HG02885 (cell line): ENCODE measurements at regions not wholly inside any gene's neighbourhood (a gene's known extent, or its start where the extent isn't known, plus 50 kb on each side); places are given as distances from the start of the nearest gene placed in this dataset.
"Not testable (repeated sequence)": the region's sequence is repeated elsewhere in the genome, so short reads cannot be mapped to it uniquely, and the experiment has no call there.

ENCODE experiments used
- ATAC-seq: cut with Tn5 transposase; IDR thresholded peaks from one replicate; pipeline ENCODE4 v1.9.1; 2021; ENCODE audit warnings: mild to moderate bottlenecking; ENCODE audit not compliant: unreplicated experiment, poor library complexity

DNA sequence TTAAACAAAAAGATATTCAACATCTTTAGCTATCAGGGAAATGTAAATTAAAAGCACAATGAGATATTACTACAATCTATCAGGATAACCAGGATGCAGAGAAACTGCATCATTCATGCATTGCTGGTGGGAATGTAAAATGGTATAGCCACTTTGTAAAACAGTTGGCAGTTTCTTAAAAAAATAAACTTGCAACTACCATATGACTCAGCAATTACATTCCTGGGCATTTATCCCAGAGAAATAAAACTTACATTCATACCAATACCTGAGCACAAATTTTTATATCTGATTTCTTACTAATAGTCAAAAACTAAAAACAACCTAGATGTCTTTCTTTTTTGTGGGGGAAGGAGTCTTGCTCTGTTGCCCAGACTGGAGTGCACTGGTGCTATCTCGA, 190.3 kb upstream of the TAB2 start:
- no peak for ATAC-seq

DNA sequence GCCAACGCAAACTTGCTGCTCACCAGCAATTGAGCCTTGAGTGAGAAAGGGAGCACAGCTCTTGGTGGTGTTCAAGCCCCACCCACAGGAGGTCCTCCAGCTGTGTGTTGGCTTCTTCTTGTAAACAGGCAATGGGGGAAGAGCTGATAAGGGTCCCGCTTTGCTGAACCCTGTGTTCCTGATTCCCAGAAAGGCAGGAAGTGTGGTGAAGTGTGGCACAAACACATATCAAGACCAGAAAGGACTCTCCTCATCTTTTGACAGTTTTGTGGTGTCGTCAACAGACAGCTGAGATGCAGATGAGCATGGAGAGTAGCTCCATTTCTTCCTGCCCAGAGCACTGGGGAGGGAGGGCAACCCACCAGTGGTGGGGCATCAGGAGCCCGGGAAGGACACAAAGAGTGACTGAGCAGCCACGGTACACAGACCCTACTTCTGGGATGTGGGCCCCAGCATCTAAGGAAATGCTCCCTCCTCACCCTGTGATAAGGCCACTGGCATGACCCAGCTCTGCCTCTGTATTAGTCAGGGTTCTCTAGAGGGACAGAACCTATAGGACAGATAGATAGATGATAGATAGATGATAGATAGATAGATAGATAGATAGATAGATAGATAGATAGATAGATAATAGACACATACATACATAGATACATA, 188.9 kb upstream of the TAB2 start:
- ATAC-seq: no peak

DNA sequence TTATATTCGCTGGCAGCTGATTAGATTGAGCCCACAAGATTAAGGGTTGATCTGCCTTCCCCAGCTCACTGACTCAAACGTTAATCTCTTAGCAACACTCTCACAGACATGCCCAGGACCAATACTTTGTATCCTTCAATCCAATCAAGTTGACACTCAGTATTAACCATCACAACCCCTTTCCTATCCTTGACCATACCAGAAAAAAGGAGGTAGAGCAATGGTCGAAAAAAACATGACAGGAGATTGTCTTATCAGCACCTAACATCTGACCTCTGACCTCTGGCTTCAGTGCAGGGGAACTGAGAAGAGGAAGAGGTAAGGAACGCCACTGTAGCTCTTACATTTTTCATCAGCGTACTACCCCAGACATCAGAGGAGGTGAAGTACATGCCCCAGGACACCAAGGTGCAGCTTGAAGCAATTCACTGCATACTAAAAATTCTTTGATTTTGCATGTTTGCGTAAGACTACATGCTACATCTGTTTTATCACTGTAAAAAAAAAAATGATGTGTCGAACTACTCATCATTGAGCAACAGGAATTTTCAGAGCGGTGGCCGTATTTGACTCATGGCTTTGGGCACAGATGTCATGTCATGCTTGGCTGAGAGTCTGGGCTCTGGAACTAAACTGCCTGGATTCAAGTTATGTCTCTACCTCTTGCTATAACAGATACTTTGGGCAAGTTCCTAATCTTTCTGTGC, 188.0 kb upstream of the TAB2 start:
- peak; percentile 38 for ATAC-seq

DNA sequence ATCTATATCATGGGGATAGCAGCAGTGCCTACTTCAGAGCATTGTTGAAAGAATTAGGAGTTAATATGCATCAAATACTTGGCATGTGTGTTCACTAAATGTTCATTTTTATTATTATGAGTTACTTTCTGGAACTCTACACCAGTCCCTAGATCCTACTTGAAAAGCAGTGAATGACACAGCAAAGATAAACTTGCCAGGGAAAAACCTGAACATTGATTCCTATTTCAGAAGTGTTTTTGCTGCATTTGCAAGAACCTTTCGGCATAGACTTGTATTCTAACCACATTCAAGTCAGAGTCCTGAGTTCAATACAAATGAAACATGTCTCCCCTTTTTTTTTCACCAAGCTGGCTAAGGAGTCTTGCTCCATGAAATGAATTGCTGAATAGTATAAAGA, 187.4 kb upstream of the TAB2 start:
- no peak for ATAC-seq

DNA sequence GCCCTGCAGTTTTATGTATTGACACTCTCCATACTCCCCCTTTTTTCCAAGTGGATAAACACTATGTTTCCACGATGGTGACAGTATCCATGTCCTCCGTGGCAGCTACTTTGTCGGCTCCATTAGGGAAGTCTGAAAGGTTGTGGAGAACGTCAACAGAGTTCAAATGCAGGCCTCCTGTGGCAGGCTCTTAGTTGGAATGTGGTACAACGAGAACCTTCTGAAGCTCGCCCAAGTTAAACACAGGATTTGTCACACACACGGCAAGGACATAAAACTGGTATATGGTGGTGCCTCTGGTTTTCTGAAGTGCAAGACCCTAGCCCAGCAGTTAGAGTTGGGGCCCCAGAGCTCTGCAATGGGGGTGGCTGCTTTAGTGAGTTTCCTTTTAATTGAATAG, 187.0 kb upstream of the TAB2 start:
- ATAC-seq: no peak

DNA sequence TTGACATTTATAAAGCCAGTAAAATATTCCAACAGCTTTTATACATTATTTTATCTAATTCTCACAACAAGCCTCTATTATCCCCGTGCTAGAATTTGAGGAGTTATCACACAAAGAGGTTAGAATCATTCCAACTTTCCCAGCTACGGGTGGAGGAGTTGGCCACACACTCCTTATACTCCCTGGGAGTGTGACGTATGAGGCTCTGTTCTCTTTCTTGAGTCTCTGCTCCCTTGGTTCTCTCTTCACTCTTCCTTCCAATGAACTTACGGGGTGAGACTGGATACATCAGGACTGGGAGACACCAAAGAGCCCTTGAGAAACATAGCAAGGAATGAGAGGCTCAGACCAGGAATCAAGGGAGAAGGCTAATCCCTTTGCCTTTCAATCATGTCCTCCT, 185.6 kb upstream of the TAB2 start:
- ATAC-seq: no peak

DNA sequence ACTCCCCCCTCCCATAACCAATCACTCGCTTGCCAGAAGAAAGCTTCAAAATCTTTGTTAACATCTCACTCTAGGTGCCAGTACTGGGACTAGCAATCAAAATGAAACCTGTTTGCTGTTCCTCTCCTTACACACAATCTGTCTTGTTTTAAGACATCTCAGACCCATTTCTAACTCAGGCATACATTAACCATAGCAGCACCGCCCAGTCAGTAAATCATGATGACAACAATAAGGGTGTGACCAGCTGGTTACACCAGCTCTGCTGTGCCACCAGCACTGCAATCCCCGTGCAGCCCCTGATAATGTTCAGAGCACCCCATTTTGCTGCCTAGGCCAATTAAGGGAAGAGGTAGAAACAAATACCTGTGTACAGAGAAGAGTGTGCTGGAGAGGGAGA, 185.2 kb upstream of the TAB2 start:
- no peak for ATAC-seq

DNA sequence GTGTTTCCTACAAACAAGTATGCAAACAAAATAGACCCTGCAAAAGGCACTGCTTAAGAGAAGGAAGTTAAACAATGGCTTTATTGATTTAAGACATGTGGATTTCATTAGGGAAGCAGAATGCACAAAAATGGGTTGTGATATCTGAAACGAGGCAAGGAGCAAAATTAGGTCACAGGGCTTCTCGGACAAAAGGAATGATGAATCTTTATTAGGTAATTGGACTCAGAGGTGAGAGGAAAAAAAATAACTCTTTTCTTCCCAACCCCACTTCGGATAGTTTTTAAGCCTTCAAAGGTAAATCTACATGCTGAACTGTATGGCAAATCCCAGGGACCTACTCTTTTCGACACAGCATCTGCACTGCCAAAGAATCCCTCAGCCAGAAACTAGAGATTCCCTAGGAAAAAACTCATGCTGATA, 183.0 kb upstream of the TAB2 start:
- ATAC-seq: no peak

DNA sequence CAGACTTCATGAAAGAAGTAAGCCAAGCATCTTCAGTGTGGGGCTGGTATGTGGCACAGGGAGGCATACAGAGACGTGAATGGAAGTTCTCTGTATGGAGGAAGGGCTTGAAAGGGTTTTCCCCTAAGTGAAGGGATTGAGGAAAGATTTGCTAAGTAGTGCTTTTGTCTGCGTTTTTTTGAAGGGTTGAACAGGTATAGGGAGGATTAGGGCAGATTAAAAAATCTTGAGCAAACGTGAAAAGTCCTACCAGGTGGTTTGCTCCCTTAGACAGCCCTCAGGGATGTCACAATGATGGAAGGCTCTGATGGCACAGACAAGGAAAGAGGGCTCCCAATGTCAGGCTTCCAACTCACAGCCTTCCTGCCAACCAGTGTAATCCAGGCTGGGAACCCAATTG, 181.7 kb upstream of the TAB2 start:
- no peak for ATAC-seq

DNA sequence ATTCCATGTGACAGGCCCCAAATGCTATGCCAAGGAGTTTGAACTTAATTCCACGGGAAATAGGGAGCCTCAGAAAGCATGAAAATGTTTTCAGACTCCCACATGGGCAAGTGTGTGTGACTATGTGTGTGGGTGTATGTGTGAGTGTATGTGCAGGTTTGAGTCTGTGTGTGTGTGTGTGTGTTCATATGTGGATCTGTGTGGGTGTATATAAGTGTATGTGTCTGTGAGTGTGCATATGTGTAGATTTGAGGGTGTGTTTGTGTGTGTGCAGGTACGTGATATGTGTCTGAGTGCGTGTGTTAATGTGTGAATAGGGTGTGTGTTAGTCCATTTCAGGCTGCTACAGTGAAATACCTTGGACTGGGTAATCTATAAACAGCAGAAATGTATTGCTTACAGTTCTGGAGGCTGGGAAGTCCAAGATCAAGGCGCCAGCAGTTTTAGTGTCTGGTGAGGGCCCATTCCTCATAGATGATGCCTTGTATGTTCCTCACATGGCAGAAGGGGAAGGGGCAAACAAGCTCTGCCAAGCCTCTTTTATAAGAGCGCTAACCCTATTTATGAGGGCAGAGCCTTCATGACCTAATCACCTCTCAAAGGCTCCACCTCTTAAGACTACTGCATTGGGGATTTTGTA, 181.1 kb upstream of the TAB2 start:
- ATAC-seq: no peak

DNA sequence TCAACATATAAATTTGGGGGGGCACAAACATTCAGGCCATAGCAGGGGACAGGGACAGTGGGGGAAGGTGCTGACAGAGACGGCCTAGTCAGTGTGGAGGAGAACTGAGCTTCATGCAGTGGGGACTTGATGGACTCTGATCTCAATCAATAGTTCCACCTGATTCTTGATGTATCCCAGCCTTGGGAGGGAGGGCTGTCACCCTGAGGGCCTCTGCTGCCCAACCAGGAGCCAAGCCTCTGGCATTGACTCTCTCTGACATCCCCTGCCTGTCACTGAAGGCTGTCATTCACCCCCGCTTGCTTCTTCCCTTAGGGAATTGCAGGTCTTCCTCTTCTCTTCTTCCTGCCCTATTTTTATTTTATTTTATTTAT, 180.6 kb upstream of the TAB2 start:
- ATAC-seq: no peak

DNA sequence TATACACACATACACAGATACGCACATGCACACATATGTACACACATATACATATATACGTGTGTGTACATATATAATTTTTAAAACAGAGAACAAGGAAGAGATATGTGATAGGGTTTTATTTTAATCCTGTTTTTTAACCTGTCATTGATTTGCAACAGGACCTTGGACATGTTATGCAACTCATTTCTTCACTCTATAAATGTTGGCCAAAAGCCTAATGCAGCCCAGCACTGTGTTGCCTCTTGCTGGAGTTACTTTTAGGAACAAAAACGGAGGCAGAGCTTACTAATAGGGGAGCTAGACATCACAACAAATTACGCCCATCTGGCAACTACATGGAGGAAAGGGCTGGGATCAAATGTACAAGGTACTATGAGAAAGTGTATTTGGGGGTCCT, 179.9 kb upstream of the TAB2 start:
- no peak for ATAC-seq

DNA sequence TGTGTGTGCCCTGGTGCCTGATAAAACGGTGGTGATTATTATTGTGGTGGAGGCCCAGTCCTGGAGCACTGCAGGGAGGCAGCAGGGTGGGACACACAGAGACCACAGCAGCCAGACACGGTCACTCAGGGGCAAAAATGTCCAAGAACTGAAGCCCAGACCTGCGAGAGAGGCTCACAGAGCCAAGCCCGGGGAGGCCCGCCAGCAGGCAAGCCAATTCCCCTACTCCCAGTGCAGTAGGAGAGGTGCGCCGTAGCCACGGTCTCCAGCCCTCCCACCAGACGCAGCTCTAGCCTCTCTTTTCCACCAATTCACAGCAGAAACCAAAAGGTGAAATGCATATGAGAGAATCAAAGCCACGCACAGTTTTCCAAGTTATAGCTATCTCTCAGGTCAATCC, 179.4 kb upstream of the TAB2 start:
- no peak for ATAC-seq

DNA sequence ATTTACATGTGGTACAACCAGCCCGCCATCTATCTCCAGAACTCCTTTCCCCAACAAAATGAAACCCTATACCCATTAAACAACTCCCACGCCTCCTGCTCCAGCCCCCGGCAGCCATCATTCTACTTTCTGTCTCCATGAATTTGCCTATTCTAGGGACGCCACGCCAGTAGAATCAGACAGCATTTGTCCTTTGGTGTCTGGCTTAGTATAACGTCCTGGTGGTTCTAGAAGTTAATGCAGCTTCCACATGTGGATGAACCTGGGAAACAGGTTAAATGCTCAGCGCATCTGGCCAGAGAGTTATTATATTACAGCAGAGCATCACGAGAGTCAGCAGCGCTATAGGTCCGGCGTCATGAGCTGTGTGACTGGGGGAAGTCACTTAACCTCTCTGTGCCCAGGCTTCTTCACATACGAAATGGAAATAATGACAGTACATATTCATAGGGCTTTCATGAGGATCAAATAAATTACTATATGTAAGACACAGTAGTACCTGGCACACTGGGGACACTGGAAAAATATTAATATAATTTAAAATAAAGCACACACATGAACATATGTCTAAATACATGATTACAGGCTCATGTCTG, 178.7 kb upstream of the TAB2 start:
- ATAC-seq: no peak

DNA sequence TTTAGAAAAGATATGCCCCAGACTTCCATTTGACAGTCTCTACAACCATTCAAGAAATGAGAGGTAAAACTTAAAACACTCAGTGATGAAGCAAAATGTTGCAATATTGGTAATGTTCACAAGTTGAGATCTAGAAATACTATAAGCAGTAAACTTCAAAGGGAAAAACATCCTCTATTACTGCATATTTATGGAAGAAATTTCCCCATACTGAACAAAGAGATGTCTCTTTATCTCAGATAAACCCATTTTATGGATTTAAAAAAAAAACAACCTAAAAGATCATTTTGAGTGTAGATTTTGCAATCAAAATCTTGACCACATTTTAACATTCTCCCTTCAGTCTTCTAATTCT, 177.8 kb upstream of the TAB2 start:
- ATAC-seq: no peak

DNA sequence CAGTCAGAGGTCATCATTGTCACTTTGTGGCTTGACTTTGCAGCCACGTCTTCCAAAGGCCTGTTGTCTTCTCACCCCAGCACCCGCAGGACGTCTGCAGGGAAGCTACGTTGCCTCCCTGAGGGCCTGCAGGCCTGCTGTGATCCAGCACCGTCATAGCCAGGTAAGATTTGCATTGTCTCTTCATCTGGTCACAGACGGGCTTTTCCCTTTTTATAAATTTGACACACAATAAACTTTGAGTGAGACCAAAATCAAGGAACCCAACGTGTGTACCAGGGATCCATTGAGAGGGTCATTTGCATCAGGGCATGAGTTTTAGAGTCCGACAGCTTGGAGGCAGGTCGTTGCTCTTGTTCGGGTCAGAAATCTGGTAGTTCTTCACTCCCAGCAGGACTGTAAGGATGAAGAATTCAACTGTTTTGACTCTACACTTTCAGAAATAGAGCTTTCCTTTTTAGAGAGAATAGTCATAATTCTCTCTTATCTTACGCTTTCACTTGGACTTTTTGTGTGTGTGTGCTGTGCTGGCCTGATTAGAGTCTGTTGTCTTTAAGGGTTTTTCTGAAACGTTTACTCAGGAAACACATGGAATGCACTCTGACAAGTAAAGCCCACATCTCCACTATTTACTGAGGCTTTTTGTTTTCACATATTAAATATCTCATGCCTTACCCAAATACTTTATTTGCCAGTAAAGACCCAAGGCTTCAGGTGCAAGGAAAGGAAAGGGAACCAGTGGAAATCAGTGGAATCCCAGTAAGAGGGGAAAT, 177.2 kb upstream of the TAB2 start:
- peak; percentile 86 for ATAC-seq

DNA sequence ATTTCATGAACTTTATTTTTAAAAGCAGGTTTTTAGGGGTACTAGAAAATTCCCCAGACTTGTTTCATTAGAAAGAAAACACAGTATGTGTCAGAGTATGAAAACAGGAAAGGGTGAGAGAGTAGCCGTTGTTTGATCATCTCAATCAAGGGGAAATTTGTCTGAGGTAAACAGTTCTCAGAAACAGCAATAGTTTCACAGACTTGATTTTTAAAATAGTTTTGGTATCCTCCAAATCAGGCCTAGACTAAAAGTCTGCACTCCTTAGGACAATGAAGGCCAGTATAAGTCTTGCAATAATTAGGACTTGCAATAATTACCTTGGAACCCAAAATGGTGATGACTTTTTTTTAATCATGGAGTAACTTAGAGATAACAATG, 176.6 kb upstream of the TAB2 start:
- peak; percentile 62 for ATAC-seq

DNA sequence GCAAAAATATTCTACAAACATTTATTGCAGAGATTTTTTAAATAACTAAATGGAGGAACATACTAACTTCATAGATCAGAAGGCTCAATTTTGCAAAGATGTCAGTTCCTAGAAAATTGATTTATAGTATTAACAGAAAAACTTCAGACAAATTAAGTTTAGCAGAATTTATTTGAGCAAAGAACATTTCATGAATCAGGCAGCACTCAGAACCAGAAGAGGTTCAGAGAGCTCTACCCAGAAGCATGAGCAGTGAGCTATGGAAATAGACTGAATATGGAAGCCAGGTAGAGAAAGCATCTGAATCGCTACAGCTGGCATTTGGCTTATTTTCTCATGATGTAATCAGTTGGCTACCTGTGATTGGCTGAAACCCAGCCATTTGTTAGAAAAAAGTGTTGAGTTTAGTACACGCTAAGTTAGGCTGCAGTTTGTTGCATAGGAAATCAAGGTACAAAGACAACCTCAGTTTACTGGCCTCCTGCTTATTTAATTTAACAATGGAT, 174.5 kb upstream of the TAB2 start:
- ATAC-seq: no peak

DNA sequence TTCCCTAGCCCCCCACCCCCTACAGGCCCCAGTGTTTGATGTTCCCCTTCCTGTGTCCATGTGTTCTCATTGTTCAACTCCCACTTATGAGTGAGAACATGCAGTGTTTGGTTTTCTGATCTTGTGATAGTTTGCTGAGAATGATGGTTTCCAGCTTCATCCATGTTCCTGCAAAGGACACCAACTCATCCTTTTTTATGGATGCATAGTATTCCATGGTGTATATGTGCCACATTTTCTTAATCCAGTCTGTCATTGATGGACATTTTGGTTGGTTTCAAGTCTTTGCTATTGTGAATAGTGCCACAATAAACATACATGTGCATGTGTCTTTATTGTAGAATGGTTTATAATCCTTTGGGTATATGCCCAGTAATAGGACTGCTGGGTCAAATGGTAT, 171.7 kb upstream of the TAB2 start:
- ATAC-seq: not testable (repeated sequence)

DNA sequence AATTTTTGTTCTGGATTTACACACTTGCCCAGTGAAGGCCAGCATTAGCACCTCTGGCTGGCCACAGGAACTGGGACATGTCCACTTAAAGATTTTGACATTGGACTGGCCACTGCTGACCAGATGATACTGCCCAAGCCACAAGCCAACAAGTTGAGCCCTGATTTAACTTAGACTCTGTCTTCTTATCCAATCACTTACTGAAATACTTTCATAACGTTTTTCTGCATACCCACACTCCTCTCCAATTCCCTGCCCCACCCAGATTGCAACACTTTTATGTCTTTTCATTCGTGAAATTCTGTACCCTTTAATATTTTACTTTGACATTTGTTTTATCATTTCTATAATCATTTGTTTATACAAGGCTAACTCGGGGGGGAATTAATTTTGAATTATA, 170.3 kb upstream of the TAB2 start:
- ATAC-seq: no peak
